ENCODE measurements at regions not wholly inside any gene's neighbourhood (a gene's known extent, or its start where the extent isn't known, plus 50 kb on each side); places are given as distances from the start of the nearest gene placed in this dataset.

DNA sequence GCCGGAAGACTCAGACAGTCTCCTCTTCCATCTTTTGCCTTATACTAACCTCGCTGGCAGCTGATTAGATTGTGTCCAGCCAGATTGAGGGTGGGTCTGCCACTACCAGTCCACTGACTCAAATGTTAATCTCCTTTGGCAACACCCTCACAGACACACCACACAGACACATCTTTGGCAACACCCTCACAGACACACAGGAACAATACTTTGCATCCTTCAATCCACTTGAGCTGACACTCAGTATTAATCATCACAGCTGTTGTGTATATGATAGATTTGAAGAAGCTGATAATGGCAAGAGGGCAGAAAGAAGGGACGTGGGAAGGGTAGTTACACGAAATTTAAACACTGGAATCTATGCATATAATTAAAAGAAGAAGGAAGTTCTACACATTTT lies 139.5 kb downstream of the ANKRD50 start:
- Mint-ChIP-seq H3K4me1 (ENCODE audit: low read depth) (no peaks in the 10 kb centered on the region), H3K36me3 (ENCODE audit: insufficient read depth in 2 of 2) (no peaks in the 10 kb centered on the region), H3K27ac (no peak overlapping the region), H3K4me3 (no peak overlapping the region), H3K27me3 (ENCODE audit: low read depth) (no peaks in the 10 kb centered on the region), H3K9me3 (peaks cover 2 to 6% of the 10 kb centered on the region in 2 donors)
- ATAC-seq (replicated peaks in 1 of 2) (no peak), DNase-seq (no peak)

DNA sequence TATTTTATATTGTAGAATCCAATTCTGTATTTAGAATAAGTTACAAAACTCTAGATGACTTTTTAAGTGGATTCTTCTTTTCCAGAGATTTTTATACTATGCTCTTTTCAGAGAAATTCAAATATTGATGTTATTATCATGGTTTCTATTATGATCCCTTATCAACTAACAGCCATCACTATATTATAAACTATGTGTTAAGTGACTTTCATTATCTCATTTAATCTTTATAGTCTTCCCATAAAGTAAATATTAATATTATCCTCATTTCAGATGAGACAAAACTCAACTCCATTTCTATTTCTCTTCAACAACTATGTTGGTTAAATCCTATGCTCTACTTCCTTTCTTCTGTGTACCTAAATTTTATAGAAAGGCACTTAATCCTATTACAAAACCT lies 132.6 kb downstream of the ANKRD50 start:
- no peak overlapping the region for H3K4me3 Mint-ChIP-seq
- no peaks in the 10 kb centered on the region for H3K27me3 Mint-ChIP-seq (ENCODE audit: low read depth)

GRCh38 chr4:124583797-124584196 lies 128.7 kb downstream of the ANKRD50 start:
- peaks cover 10 to 15% of the 10 kb centered on the region in 2 donors for H3K9me3 Mint-ChIP-seq
- H3K27ac Mint-ChIP-seq = no peak overlapping the region
- no peaks in the 10 kb centered on the region for H3K4me1 Mint-ChIP-seq (ENCODE audit: low read depth)
- H3K27me3 Mint-ChIP-seq (ENCODE audit: low read depth) = no peaks in the 10 kb centered on the region
- DNase-seq (no peak), ATAC-seq (replicated peaks in 1 of 2) (no peak)
- H3K4me3 Mint-ChIP-seq = no peak overlapping the region
- H3K36me3 Mint-ChIP-seq (ENCODE audit: insufficient read depth in 2 of 2) = no peaks in the 10 kb centered on the region

More for the DNA sequence above, 132.6 kb downstream of the ANKRD50 start:
- Mint-ChIP-seq H3K4me1 (ENCODE audit: low read depth) (no peaks in the 10 kb centered on the region), H3K36me3 (ENCODE audit: insufficient read depth in 2 of 2) (no peaks in the 10 kb centered on the region), H3K27ac (no peak overlapping the region), H3K9me3 (peaks cover 10 to 11% of the 10 kb centered on the region in 2 donors)
- DNase-seq (no peak), ATAC-seq (replicated peaks in 1 of 2) (no peak)

DNA sequence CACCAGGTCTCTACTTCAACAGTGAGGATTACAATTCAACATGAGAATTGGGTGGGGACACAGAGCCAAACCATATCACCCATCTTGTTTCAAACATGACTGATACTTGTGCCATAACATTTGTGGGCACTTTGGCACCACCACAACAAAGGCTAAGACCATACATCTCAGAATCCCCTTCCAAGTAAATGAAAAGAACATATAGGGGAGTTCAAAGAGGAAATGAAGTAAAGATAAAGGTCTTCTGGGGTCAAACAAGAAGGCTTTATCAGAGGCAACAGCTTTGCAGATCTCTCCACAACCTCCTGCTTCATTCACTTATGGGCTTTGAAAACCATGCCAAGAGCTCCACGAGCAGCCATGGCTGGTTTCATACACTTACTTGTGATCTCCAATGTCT lies 122.7 kb downstream of the ANKRD50 start:
- ATAC-seq (replicated peaks in 1 of 2) (no peak), DNase-seq (no peak)
- Mint-ChIP-seq H3K27ac (no peak overlapping the region), H3K36me3 (ENCODE audit: insufficient read depth in 2 of 2) (no peaks in the 10 kb centered on the region), H3K9me3 (peaks cover 4 to 8% of the 10 kb centered on the region in 2 donors), H3K4me1 (ENCODE audit: low read depth) (no peaks in the 10 kb centered on the region), H3K4me3 (no peak overlapping the region), H3K27me3 (ENCODE audit: low read depth) (no peaks in the 10 kb centered on the region)

GRCh38 chr4:124590480-124590879 lies 122.1 kb downstream of the ANKRD50 start:
- peaks cover 4 to 8% of the 10 kb centered on the region in 2 donors for H3K9me3 Mint-ChIP-seq
- no peak for ATAC-seq (replicated peaks in 1 of 2)

GRCh38 chr4:124591637-124592036 lies 120.9 kb downstream of the ANKRD50 start:
- Mint-ChIP-seq H3K36me3 (ENCODE audit: insufficient read depth in 2 of 2) (no peaks in the 10 kb centered on the region), H3K4me3 (no peak overlapping the region)
- no peak for ATAC-seq (replicated peaks in 1 of 2)

More at GRCh38 chr4:124590480-124590879, 122.1 kb downstream of the ANKRD50 start:
- Mint-ChIP-seq H3K27ac (no peak overlapping the region), H3K4me3 (no peak overlapping the region), H3K4me1 (ENCODE audit: low read depth) (no peaks in the 10 kb centered on the region), H3K36me3 (ENCODE audit: insufficient read depth in 2 of 2) (no peaks in the 10 kb centered on the region), H3K27me3 (ENCODE audit: low read depth) (no peaks in the 10 kb centered on the region)
- DNase-seq = no peak

GRCh38 chr4:124593494-124593893 lies 119.0 kb downstream of the ANKRD50 start:
- H3K4me1 Mint-ChIP-seq (ENCODE audit: low read depth) = no peaks in the 10 kb centered on the region
- ATAC-seq (replicated peaks in 1 of 2) (no peak), DNase-seq (no peak)
- H3K27ac Mint-ChIP-seq = no peak overlapping the region
- H3K27me3 Mint-ChIP-seq (ENCODE audit: low read depth) = no peaks in the 10 kb centered on the region
- H3K4me3 Mint-ChIP-seq = no peak overlapping the region
- H3K36me3 Mint-ChIP-seq (ENCODE audit: insufficient read depth in 2 of 2) = no peaks in the 10 kb centered on the region
- H3K9me3 Mint-ChIP-seq = peaks cover 0 to 2% of the 10 kb centered on the region in 2 donors

More at GRCh38 chr4:124591637-124592036, 120.9 kb downstream of the ANKRD50 start:
- H3K27me3 Mint-ChIP-seq (ENCODE audit: low read depth) = no peaks in the 10 kb centered on the region
- DNase-seq = no peak
- no peak overlapping the region for H3K27ac Mint-ChIP-seq
- no peaks in the 10 kb centered on the region for H3K4me1 Mint-ChIP-seq (ENCODE audit: low read depth)
- peaks cover 2 to 5% of the 10 kb centered on the region in 2 donors for H3K9me3 Mint-ChIP-seq

- Mint-ChIP-seq H3K4me1 (ENCODE audit: low read depth) (no peaks in the 10 kb centered on the region), H3K9me3 (no peaks in the 10 kb centered on the region), H3K27me3 (ENCODE audit: low read depth) (no peaks in the 10 kb centered on the region), H3K4me3 (no peak overlapping the region), H3K27ac (no peak overlapping the region), H3K36me3 (ENCODE audit: insufficient read depth in 2 of 2) (no peaks in the 10 kb centered on the region)
- no peak for DNase-seq
- ATAC-seq (replicated peaks in 1 of 2) = no peak
Observed at GRCh38 chr4:124594945-124595344, 117.6 kb downstream of the ANKRD50 start.

GRCh38 chr4:124596816-124597215 lies 115.7 kb downstream of the ANKRD50 start:
- no peaks in the 10 kb centered on the region for H3K27me3 Mint-ChIP-seq (ENCODE audit: low read depth)
- no peak for ATAC-seq (replicated peaks in 1 of 2)
- H3K27ac Mint-ChIP-seq = no peak overlapping the region
- H3K4me1 Mint-ChIP-seq (ENCODE audit: low read depth) = no peaks in the 10 kb centered on the region
- no peaks in the 10 kb centered on the region for H3K36me3 Mint-ChIP-seq (ENCODE audit: insufficient read depth in 2 of 2)
- H3K9me3 Mint-ChIP-seq = no peaks in the 10 kb centered on the region
- no peak for DNase-seq
- H3K4me3 Mint-ChIP-seq = no peak overlapping the region

DNA sequence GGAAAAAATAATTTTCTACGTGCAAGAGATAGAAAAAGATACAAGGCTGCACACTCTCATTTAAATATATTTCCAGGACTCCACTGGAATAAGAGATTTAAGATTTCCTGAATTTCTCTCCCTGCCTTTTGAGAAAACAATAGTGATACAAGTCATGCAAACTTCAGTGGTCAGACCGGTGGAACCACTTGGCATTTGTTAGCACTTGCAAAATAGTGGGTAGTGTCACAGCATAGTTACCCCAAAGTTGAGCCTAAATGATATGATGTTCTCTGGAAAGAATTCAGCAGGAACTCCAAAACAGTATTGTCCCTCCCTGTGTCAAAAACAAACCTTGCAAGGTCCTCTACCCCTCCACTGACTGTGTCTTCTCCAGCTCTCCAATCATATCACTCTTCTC lies 102.3 kb downstream of the ANKRD50 start:
- no peaks in the 10 kb centered on the region for H3K4me1 Mint-ChIP-seq (ENCODE audit: low read depth)
- H3K27me3 Mint-ChIP-seq (ENCODE audit: low read depth) = no peaks in the 10 kb centered on the region

More for the DNA sequence above, 102.3 kb downstream of the ANKRD50 start:
- H3K27ac Mint-ChIP-seq = no peak overlapping the region
- H3K36me3 Mint-ChIP-seq (ENCODE audit: insufficient read depth in 2 of 2) = no peaks in the 10 kb centered on the region
- no peak overlapping the region for H3K4me3 Mint-ChIP-seq
- ATAC-seq (replicated peaks in 1 of 2) = no peak
- DNase-seq = no peak
- H3K9me3 Mint-ChIP-seq = peaks cover 2 to 5% of the 10 kb centered on the region in 2 donors

Measured in activated T-cell treated with anti-CD3 and anti-CD28 coated beads, Interleukin-2, amount 50 U/mL, for 72 hours (primary cell).